GM19043 (cell line): ENCODE measurements at regions not wholly inside any gene's neighbourhood (a gene's known extent, or its start where the extent isn't known, plus 50 kb on each side); places are given as distances from the start of the nearest gene placed in this dataset.
"Not testable (repeated sequence)": the region's sequence is repeated elsewhere in the genome, so short reads cannot be mapped to it uniquely, and the experiment has no call there.

Source experiments
- ATAC-seq: cut with Tn5 transposase; IDR thresholded peaks from one replicate; pipeline ENCODE4 v1.9.1; 2021; ENCODE audit warnings: low read depth; ENCODE audit not compliant: unreplicated experiment

DNA sequence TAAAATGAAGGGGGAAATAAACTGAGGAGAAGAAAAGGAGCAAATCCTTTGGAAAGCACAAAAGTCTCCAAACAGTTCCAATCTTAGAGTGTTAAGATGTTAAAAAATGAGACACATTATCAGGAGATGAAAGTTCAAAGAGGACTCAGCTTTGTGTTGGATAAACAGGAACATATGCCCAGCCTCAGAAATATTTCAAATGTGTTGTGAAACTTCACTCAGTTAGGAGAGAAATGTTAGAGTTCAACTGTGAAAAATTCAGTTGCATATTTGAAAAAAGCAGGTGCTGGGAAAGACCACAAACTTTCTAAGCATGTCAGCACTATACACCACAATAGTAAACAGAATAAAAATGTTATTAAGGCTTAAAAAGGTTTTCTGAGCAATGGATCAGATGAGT, 136.8 kb upstream of the PRKD1 start:
- ATAC-seq: no peak

DNA sequence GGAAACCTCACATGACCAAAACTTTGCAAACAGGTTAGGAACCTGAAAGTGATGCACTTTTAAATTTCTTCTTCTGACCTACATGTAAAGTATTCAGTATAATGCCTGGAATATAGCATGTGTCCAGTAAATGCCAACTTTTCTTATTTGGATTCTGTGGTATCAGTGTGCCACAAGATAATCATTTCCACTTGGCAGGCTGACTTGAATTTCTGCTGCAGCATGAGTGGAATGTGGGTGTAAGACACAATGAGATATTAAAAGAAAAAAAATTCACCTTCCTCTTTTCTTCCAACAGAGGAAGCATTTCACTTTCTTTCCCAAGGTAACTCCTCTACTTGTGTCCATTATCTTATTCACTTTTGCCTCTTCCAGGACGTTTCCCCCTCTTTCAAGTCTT, 141.9 kb upstream of the PRKD1 start:
- ATAC-seq: no peak

DNA sequence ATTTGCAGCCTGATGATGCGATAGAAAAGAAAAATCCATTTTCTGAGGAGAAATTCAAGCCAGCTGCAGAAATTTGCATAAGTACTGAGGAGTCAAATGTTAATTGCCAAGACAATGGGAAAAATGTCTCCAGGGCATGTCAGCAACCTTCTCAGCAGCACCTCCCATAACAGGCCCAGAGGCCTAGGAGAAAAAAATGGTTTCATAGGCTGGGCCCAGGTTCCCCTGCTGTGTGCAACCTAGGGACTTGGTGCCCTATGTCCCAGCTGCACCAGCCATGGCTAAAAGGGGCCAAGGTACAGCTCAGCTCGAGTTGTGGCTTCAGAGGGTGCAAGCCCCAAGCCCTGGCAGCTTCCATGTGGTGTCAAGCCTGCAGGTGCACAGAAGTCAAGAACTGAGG, 144.8 kb upstream of the PRKD1 start:
- ATAC-seq: not testable (repeated sequence)

DNA sequence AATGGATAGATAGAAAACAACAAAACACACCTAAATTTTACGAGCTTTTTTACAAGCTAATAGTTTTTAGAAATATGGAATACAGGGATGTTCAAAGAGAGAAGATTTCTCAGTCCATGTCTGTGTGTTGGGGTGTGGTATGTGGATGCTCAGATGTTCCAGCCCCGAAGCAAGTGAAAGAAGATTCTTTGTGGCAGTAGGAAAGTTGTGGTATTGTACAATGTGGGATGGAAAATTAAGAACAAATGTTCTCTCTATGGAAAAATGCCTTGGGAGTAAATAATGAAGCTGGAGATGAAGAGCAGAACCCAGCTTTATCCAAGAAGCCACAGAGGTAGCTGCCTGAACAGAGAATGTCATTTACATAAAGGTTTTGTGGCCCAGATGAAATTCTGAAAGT, 150.3 kb upstream of the PRKD1 start:
- ATAC-seq: no peak

DNA sequence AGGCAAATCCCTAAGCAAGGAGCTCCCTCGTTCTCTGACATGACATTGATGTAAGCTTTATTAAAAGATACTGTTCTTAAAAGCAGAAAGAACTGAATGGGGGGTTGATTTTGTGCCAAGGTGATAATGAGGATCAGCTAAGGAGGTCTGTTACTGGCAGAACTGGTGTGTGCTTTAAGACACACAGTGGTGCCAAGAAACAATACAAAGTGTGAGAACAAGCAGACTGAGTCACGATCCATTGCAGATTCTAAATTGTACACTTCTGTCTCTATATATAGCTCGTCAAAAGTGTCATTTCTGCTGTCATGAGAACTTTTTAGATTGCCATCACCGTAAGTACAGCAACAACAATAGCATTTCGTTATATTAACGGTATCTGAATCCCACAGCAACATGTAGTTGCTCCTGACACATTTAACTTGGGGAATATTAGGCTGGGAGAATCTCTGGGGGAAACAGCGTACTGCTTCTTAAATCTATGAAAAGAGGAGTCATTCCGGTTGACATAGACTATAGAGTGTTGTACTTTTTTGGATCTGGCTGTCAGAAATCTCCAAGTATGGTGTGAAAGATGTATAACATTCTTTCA, 151.3 kb upstream of the PRKD1 start:
- no peak for ATAC-seq

DNA sequence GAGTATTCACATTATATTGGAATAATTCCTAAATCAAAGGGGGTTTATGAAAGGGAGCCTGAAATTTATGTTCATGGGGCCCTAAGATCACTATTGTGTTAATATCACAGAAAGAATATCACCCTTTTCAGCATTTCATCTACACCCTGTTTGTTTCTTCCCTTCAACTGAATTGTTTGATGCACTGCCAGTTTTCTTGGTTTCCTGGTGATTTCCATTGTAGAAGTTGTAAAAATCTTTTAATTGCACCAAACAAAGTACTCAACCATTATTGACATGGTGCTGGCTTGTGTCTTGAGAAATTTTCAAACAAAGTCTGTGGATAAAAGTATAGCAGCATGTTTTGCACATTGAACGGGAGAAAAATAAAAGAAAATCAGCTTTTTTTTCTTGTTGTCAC, 154.8 kb upstream of the PRKD1 start:
- no peak for ATAC-seq

DNA sequence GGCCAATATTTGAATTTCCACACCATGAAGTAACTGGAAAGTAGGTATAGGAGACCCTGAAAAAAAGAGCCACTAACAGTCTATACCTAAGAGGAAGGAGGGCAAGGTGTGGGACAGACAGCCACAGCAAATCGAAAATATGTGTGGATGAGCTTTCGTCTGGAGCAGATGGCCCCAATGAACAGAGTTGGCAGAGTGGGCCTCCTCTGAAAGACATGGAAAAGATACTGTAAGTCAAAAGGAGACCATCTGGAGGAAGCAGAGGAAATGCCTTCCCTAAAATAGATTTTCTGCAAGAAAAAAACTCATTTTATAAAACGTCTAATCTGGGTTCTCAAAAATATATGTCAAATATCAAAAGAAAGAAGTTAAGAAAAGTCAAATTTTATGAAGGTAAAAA, 157.2 kb upstream of the PRKD1 start:
- no peak for ATAC-seq

DNA sequence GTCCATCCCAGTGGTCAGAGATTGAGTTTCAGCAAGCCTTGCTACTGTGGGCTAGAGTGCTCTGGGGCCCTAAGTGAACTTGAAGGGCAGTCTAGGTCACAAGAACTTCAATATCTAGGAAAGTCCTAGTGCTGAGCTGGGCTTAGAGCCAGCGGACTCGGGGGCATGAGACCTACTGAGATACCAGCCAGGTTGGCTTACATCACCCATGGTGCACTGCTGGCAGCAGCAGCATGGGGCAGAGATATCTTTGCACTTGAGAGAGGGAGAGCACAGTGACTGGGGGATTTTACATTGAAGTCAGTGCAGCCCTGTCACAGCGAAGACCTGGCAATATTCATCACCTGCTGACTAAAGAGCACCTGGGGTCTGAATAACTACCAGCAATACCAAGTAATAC, 158.3 kb upstream of the PRKD1 start:
- ATAC-seq: no peak

DNA sequence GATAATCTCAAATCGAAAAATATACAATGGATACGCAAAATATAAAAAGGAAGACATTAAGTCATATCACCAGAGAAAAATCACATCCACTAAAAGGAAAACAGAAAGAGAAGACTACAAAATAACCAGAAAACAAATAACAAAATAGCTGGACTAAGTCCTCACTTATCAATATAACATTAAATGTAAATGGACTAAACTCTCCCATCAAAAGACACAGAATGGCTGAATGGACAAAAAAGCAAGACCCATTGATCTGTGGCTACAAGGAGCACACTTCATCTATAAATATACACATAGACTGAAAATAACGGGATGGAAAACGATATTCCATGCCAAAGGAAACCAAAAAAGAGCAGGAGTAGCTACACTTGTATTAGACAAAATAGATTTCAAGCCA, 161.0 kb upstream of the PRKD1 start:
- no peak for ATAC-seq

DNA sequence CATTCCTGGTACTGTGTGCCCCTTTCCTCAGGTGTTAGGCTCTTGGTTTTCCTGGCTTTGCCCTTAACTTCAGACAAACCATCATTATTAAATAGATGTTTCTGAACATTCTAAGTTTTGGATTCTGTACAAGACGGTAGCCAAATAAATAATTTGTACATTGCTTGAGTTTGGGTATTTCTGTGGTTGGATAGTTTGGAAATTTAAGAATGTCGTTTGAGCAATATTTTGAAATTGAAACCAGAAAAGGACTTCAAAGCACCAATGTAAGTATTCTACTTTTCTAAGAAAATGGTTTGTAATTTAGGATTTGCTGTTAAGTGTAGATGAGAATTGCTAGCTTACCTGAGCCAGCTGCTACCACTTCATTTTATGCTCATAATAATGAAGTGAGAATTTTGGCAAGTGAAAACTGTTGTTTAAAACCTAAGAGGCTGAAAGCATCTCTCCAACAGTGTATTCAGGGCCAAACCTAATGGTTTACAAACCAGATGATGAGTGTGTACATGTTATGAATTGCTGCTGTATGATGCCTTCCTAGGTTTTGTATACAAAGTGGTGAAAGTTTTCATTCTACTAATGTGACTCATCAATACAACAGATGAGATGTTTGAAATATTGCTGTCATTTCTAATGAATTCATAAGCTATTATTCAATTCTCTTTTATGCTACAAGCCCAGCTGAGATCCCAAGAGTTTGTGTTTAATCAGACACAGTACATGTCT, 181.5 kb upstream of the PRKD1 start:
- ATAC-seq: no peak

DNA sequence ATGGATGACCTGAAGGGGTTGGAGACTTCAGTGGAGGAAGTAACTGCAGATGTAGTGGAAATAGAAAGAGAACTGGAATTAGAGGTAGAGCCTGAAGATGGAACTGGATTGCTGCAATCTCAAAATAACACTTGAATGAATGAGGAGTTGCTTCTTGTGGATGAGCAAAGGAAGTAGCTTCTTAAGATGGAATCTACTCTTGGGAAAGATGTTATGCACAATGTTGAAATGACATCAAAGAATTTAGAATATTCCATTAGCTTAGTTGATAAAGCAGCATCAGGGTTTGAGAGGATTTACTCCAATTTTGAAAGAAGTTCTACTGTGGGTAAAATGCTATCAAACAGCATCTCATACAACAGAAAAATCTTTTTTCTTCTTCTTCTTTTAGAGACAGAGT, 186.4 kb upstream of the PRKD1 start:
- no peak for ATAC-seq

DNA sequence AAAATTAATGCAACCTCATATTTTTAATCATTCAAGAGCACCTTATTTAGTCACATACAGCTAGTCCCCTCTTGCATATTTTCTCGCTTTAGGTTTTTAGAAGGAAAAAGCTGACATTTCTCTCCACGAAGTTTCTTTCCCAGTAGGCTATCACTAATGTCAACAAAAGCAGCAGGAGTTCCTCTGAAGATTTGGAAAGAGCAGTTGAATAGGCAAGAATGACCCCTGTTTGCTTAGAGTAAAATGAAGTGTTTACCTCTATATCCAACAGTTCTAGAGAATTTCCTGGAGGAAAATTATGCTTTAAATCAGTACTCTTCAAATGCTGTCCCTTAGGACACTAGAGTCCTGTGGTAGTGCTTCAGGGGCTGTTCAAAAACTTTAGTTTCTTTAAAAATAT, 188.1 kb upstream of the PRKD1 start:
- ATAC-seq: no peak

DNA sequence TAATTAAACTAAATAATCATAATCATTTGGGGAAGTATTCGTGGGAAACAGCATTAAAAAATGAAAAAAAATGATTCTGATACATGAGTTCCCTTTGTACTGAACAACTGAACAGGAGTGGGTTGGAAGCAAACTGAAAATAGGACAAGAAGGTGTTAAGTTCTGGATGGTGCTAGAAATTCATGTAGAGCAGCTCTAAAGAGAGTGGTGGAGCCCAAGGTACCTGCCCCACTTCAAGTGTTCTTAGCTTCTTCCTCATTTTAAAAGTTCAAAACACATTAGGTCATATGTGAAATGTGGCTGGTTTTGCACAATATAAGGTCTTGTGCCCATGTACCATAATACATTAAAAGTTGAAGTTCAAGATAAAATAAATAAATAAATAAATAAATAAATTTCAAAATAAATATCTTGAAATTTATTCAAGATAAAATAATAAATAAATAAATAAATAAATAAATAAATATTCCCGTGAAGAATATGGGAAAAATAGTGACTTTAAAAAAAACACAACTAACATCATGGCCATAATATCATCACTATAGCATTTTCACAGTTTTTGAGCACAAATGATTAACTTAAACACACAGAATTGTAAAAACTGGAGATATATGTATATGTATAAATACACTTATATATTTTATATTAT, 191.5 kb upstream of the PRKD1 start:
- no peak for ATAC-seq

DNA sequence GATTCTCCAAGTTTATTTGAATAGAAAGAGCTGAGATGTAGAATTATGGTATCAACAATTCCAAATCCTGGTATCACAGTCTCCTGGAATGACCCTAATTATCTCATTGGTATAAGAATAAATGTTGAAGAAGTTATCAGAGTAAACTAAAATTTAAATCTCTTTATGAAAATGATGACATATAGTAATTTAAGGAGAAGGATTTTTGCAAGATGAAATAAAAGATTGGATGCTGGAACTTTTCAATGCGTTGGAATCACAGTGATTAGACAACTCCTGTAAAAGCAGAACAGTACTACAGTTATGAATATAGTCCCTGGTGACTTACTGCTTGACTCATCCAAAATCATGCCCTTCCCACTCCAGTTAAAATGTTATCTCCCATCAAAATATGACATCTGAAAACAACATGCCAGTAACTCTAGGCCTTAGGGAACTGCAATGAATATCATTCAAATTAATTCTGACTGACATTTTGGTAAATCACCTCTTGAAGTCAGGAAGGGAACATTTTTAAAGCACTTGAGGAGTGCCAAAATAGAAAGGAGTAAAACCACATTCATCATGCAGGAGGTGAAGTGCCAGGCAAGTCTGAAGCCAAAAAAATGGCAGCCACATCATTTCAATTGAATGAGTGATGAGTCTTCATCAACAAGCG, 197.8 kb upstream of the PRKD1 start:
- no peak for ATAC-seq

DNA sequence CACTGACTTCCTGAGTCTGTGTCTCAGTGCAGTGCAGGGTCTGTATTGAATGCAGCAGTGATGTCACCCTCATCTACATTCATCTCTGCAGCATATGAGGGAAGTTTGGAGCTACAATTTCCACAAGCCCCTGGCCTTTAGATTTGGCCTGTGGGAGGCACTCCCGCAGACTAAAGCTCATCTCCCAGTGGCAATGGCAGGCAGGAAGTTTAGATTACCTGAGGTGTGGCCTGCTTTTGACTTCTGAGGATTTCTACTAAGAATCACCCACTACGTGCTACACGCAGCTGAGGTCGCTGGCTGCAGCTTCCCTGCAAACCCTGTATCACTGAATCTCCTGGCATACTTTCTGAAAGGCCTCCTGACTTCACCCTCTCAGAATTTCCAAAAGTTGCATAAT, 202.2 kb upstream of the PRKD1 start:
- no peak for ATAC-seq

DNA sequence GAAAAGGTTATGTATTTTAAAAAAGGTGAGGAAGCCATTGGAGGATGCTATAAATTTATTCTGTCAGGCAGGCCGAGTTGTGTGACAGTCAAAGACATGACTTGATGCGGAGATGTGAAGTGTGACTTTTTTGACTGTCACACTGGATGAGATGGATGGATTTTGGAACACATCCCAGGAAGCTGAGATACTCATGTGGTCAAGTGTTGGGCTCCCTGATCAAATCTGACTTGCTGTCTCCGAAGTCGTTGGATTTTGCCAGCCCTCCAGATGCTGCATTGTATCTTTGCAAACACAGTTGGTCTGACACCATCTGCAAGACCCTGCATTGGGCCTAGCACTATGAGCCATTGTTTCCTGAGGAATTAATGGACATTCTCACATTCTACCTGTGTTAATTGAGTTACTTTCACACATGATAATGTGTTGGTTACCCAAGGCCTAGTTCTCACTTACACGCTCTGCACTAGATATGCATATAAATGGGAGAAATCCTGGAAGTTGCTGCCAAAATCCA, 204.0 kb upstream of the PRKD1 start:
- no peak for ATAC-seq

DNA sequence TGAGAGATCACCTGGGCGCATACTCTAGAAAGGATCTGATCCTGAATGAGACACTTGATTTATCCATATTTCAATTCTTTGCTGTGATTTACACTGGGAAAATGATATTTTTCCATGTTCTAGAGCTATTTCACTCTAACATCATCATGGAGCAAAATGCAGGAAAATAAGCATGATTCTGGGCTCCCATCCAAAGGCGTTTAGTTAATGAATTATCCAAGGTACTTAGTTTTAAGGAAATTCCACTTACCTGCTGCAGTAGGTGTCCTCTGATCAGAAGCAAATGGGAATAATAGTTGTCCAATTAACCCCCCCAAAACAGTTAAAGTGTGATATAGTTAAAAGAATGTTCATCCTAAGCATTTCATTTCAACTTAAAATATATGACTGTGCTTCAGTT, 204.5 kb upstream of the PRKD1 start:
- ATAC-seq: no peak

DNA sequence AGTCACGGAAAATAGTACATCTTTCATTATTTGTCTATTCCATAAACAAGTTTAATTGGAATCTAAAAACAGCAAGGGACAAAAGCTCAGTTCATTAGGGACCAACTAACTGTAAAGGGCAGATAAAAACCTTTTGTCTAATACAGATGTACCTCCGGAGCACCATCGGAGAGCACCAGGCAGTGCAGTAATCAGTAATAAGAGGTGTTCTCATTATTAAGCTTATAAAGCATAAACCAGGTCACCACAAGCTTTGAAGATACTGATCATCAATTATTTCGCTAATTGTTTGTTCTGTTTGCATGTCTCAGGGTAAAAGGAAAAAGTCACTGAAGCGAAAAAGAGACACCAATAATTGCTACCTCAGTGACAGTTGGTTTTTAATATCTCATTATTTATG, 207.3 kb upstream of the PRKD1 start:
- no peak for ATAC-seq

DNA sequence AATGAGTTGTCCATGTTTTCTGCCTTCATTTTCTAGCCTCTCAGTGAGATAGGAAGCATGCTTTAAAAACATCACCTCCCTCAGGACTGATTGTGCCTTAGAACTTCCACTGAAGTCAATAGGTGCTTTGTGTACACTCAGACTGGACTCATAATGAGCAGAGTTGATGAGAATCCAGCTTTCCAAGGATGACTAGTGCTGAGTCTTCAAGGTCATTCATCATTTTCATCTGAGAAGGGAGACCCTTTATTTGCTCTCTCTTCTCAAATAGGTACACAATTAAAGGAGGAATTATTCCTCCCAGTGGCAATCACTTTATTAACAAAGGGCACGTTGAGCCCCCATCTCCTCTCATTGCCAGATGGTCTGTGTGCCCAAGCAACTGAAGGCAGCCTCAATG, 210.9 kb upstream of the PRKD1 start:
- ATAC-seq: no peak

DNA sequence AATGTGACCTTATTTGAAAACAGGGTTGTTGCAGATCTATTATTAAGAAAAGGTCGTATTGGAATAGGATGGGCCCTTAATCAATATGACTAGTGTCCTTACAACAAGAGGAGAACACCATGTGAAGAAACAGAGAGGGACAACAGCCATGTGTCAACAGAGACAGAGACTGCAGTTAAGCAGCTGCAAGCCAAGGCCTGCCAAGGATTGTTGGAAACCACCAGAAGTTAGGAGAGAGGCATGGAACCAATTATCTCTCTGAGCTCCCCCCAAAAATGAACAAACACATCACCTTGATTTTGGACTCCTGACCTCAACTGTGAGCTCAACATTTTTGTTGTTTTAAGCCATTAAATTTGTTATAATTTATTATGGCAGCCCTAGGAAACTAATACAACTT, 214.6 kb upstream of the PRKD1 start:
- no peak for ATAC-seq

DNA sequence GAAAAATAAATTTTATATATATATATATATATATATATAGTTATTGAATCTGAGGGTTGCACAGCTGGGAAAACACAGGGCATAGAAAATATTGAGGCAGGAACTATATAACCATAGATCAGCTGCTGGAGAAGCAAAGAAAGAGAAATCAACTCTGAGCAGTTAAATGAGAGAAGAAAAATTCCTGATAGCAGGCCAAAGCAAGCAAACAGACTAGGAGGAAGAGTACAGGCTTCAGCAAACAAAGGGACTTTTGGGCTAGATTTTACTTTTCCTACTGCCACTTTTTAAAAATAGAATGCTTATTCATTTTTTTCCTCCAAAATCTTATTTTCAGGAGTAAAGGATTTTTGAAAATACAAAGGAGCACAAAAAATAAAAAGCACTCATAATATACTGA, 216.0 kb upstream of the PRKD1 start:
- no peak for ATAC-seq

DNA sequence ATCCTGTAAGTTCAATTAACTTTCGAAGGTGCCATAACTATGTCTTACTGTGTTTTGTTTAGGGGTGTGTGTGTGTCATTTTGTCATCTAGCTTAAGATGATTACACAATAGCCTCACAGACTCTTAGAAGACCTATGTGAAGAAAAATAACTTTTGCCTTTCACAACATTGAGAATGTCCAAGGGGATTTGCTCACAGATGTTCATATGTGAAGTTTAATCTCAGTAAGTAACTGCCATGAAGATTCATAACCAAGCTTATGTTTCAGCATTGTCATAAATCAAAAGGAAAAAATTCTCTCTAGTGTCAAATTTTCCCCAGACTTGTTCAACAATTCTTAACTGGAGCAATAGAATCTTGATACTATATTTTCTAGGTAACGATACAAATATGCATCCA, 226.1 kb upstream of the PRKD1 start:
- no peak for ATAC-seq
